ENCODE measurements at regions not wholly inside any gene's neighbourhood (a gene's known extent, or its start where the extent isn't known, plus 50 kb on each side); places are given as distances from the start of the nearest gene placed in this dataset.

GRCh38 chr2:181764095-181764963 lies 84.0 kb upstream of the NEUROD1 start:
- DNase-seq, result no peak
- no peak for ATAC-seq (ENCODE audit: low read depth)
- H3K4me1 Mint-ChIP-seq, result no peaks in the 10 kb centered on the region
- no peaks in the 10 kb centered on the region for H3K9me3 Mint-ChIP-seq
- ChIA-PET POLR2A (no interaction called here), CTCF (no interaction called here)
- no peaks in the 10 kb centered on the region for H3K36me3 Mint-ChIP-seq (ENCODE audit: low read depth)
- no peak overlapping the region for H3K27ac Mint-ChIP-seq
- no peak for TF ChIP-seq CTCF (IDR thresholded peaks at IDR 0.05)
- intact Hi-C loops (cut with micrococcal nuclease), result no loop called here
- H3K27me3 Mint-ChIP-seq, result peaks cover 6% of the 10 kb centered on the region
- H3K4me3 Mint-ChIP-seq, result no peak overlapping the region

- POLR2A ChIA-PET, result no interaction called here
- no peak for TF ChIP-seq CTCF (IDR thresholded peaks at IDR 0.05)
- no peak for DNase-seq
- Mint-ChIP-seq H3K4me1 (no peaks in the 10 kb centered on the region), H3K4me3 (no peak overlapping the region), H3K36me3 (ENCODE audit: low read depth) (no peaks in the 10 kb centered on the region), H3K9me3 (no peaks in the 10 kb centered on the region), H3K27me3 (peaks cover 10% of the 10 kb centered on the region), H3K27ac (no peak overlapping the region)
- ATAC-seq (ENCODE audit: low read depth), result no peak
- intact Hi-C loops (cut with micrococcal nuclease), result no loop called here
- CTCF ChIA-PET, result no interaction called here
These were observed 85.8 kb upstream of the NEUROD1 start for GRCh38 chr2:181766129-181766528.

- POLR2A ChIA-PET, result no interaction called here
- no peak for DNase-seq
- no peak for TF ChIP-seq CTCF (IDR thresholded peaks at IDR 0.05)
- Mint-ChIP-seq H3K4me3 (no peak overlapping the region), H3K36me3 (ENCODE audit: low read depth) (no peaks in the 10 kb centered on the region), H3K9me3 (peaks cover 2% of the 10 kb centered on the region), H3K27ac (no peak overlapping the region), H3K4me1 (peaks cover 12% of the 10 kb centered on the region), H3K27me3 (peaks cover 5% of the 10 kb centered on the region)
- intact Hi-C loops (cut with micrococcal nuclease), result no loop called here
- CTCF ChIA-PET, result no interaction called here
- no peak for ATAC-seq (ENCODE audit: low read depth)
These were observed 89.8 kb upstream of the NEUROD1 start for GRCh38 chr2:181770150-181770549.

GRCh38 chr2:181771356-181771755 lies 91.0 kb upstream of the NEUROD1 start:
- POLR2A ChIA-PET, result no interaction called here
- no peak overlapping the region for H3K4me3 Mint-ChIP-seq
- H3K9me3 Mint-ChIP-seq, result peaks cover 2% of the 10 kb centered on the region
- intact Hi-C loops (cut with micrococcal nuclease), result no loop called here
- no peak overlapping the region for H3K27ac Mint-ChIP-seq
- no peak for ATAC-seq (ENCODE audit: low read depth)
- DNase-seq, result no peak
- TF ChIP-seq CTCF (IDR thresholded peaks at IDR 0.05), result no peak
- peaks cover 12% of the 10 kb centered on the region for H3K4me1 Mint-ChIP-seq
- CTCF ChIA-PET, result no interaction called here
- peaks cover 5% of the 10 kb centered on the region for H3K27me3 Mint-ChIP-seq
- H3K36me3 Mint-ChIP-seq (ENCODE audit: low read depth), result no peaks in the 10 kb centered on the region

- Mint-ChIP-seq H3K27ac (no peak overlapping the region), H3K9me3 (peaks cover 2% of the 10 kb centered on the region), H3K4me3 (no peak overlapping the region), H3K36me3 (ENCODE audit: low read depth) (no peaks in the 10 kb centered on the region), H3K4me1 (peaks cover 12% of the 10 kb centered on the region), H3K27me3 (peaks cover 5% of the 10 kb centered on the region)
- POLR2A ChIA-PET, result no interaction called here
- ATAC-seq (ENCODE audit: low read depth), result no peak
- CTCF ChIA-PET, result no interaction called here
- DNase-seq, result no peak
- intact Hi-C loops (cut with micrococcal nuclease), result no loop called here
- no peak for TF ChIP-seq CTCF (IDR thresholded peaks at IDR 0.05)
These were observed 92.0 kb upstream of the NEUROD1 start for GRCh38 chr2:181772334-181772733.
